DMS53 treated with DMSO at 0.1 percent for 48 hours (cell line): ENCODE measurements at regions not wholly inside any gene's neighbourhood (a gene's known extent, or its start where the extent isn't known, plus 50 kb on each side); places are given as distances from the start of the nearest gene placed in this dataset.
"Not testable (repeated sequence)": the region's sequence is repeated elsewhere in the genome, so short reads cannot be mapped to it uniquely, and the experiment has no call there.

Source experiments
- DNase-seq: peaks from one replicate; lab custom pipeline; 2025; ENCODE audit not compliant: unreplicated experiment; lab: John Stamatoyannopoulos, UW

DNA sequence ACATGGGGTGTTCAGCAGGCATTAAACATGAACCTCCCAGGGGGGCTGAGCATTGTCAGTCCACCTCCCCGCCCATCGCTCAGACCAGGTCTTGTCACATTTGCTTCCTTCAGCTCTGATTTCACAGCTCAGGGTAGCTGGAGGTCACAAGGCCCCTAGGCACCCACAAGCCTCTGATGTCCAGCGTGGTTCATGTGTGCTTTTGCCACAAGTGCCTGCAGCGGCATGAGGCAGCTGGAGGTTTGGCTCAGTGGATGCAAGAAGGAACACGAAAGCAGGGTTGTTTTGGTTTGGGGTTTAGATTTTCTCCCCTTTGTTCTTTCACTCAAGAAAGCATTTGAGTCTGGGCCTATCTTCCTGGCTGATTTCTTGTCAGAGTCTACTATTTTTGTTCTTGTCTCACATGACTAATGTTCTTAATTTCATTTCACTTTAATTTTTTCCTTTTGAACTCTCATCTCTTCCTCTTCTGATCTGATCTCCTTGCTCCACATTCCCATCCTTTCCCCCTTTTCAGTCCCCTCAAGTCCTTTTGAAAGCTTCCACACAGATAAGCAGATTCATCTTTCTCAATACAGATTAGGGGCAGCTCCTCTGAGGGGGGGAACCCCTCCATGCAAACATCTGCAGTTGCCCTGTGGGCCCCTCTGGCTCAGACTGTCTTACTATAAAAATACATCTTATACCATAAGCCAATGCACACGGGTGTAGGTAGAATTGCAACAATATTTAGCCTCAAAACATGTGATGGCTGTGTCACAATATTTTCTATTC, 68.1 kb upstream of the CEP85L start:
- no peak for DNase-seq

DNA sequence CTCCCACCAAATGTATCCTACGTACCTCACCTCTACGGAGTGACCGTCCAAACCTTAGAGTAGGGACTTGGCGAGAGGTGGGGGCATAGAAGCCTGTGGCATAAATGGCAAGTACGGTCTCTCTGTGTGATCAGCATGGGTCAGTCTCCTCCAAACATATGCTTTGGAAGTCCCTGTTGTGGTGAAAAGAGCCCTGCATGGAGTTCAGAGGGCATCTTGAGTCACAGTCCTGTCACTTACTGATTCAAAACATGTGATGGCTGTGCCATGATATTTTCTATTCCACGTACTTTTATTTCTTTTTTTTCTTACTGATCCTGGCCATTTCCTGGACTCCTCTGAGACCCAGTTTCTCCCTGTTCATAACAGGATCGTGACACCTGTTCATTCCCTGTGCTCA, 67.5 kb upstream of the CEP85L start:
- no peak for DNase-seq

DNA sequence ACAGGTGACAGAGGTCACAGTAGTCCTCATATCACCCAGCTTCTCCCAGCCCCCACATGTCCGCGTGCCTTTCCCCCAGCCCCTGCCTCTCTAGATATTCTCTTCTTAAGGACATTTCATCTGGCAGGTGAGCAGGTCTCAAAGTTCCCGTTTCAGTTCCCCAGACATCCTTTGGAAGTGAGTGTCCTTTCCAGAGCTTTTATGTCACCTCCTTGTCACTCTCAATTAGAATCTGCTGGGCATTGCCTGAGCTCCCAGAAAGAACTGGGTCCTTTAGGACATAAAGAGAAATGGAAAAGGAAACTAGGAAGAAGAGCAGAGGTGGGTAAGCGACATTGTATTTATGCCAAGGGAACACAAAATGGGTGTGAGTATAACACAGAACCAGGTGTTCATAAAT, 66.9 kb upstream of the CEP85L start:
- no peak for DNase-seq

DNA sequence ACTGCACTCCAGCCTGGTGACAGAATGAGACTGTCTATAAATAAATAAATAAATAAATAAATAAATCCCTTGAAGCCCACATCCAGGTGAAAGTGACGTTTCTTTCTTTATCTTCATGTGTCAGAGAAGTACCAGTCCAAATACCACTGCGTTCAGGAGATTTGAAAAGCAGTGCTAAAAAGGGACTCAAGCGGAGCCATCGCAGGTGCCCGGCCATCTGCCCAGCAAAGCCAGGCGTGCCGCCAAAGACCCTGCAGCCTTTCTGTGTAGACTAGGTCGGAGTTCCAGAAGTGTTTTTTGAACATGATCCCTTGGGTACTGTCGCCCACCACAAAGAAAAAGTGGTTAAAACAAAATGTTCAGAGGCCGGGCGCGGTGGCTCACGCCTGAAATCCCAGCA, 65.7 kb upstream of the CEP85L start:
- no peak for DNase-seq

DNA sequence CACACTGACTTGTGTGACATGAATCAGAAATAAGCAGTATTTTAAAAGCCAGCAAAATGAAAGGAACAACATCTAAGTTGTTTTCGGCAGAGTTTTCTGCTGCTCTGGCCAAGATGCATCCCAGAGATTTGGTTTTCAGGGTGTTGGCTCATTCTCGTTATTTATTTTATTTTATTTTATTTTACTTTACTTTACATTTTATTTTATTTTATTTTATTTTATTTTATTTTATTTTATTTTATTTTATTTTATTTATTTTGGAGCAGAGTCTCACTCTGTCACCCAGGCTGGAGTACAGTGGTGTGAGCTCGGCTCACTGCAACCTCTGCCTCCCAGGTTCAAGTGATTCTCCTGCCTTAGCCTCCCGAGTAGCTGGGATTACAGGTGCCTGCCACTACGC, 64.5 kb upstream of the CEP85L start:
- DNase-seq, result not testable (repeated sequence)

DNA sequence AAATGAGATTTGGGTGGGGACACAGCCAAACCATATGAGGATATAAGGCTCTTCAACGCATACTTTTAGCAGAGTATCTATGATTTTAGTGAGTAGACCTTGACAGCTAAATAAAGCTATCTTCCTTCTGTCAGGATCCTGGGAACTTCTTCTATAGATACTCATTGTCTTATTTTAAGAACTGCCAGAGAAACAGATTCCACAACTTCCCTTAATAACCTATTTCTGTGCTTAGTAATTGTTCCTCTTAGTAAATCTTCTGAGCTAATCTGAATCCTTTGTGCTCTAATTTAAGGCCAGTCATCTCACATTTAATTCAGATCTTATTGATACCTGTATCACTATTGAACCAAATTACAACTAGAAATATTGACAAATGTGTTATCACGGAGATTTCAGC, 64.0 kb upstream of the CEP85L start:
- no peak for DNase-seq

DNA sequence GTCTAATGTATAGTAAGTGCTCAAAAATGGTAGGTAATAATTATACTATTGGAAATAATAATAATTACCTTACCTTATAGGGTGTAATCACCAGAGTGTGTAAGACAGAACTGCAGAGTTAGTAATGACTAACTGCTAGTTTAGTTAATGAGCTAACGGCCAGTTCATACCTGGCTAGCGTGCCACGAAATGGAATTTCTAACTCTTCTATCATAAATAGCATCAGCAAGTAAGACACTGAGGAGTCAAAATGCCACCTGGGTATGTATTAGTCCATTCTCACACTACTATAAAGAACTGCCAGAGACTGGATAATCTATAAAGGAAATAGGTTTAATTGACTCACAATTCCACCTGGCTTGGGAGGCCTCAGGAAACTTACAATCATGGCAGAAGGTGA, 63.4 kb upstream of the CEP85L start:
- no peak for DNase-seq

DNA sequence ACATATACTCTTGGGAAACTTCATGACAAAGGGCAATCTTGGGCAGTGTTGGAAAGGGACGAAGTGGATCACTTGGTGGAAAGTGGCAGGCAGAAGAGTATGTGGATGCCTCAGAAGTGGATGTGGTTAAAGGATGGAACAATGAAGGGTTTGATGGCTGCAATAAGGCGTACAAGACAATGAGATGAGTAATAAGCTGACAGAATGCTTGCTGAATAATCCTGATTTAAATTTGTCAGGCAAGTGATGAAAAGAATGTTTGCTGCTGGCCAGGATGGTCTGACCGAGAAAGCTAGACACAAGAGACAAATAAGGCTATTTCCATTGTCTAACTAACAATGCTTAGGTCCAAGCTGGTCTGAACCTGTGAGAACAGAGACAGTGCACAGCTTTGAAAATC, 61.6 kb upstream of the CEP85L start:
- no peak for DNase-seq

DNA sequence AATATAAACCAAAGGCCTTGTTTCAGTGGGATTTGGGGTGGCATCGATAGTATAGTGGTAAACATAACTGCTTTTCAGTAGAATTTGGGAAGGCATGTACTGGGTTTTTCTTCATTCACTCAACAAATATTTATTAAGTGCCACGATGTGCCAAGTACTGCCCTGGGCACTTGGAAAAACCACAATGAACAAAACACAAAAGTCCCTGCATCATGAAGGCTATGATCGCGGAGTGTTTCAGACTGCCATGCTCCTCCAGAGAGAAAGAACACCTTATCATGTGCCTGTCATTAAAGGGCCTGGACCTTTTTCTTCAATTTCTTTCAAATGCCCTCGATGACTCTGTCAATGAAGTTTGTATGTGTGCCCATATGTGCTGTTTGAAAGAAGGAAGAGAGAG, 59.2 kb upstream of the CEP85L start:
- DNase-seq, result no peak

DNA sequence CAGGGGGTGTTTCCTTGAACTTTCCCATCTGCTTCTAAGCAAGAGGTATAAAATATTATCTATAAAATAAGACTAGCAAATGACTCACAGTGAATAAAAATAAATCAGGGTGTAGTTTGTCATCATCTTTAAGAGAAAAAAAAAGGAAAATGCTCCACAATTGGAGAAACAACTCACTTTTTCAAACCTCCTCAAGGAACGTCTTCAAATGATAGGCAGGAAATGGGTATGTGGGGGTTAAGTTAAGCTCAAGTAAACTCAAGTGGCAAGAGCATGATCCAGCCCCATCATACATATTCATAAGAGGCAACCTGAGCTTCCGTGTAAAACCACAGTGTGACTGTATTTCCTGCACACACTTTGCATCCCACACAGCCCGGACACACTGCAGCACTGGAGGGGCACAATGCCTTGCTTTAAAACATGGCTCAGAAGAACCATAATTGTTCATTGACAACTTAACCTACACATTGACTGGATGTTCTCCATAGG, 58.5 kb upstream of the CEP85L start:
- no peak for DNase-seq

DNA sequence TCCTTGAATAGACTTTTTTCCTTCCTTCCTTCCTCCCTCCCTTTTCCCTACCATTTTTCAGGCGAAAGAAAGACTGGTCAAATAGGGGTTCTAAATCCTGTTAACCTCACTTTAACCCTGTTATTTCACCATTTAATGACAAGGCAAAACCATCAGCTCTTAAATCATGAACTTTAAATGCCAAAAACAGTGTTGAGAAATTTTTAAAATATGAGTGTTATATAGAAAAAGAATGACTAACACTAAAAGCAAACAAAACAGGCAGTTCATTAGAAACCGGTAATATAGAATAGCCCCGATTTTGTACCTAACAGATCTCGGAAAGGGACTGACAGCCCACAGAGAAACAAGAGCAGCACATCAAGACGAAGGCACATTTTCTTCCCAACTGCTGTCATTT, 57.4 kb upstream of the CEP85L start:
- no peak for DNase-seq

DNA sequence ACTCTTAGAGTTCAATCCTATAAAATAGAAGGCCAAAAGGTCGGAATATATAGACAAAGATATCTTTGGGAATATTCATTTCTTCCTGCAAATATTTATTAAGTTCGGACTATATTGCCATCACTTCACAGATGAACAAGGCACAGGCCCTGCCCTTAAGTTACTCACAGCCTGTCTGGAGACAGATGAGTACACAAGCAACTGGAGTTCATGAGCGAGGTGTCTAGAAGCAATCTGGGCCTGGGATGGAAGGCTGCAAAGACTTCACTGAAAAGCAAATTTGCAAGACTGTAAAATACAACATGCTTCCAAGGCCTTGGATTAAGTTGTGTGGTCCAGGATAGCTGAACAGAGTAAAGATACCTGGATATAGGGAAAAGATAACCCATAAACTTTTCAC, 56.7 kb upstream of the CEP85L start:
- no peak for DNase-seq

DNA sequence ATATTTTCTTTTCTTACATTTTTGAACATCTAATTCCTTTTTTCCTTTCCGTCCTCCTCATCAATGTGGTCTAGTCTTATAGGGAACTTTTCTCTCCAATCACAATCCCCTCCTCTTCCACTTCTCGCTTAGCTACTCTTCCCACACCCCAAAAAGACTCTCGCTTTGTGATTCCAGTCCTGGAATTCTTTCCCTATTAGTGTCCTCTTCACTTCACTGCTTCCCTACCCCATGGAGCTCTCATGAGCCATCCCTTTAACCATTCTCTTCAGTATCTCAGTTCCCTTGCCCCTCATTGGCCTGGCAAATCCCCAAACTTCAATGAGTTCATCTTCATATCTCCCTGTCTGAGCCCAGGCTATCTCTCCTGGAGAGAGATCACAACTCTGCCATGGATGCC, 55.3 kb upstream of the CEP85L start:
- no peak for DNase-seq

DNA sequence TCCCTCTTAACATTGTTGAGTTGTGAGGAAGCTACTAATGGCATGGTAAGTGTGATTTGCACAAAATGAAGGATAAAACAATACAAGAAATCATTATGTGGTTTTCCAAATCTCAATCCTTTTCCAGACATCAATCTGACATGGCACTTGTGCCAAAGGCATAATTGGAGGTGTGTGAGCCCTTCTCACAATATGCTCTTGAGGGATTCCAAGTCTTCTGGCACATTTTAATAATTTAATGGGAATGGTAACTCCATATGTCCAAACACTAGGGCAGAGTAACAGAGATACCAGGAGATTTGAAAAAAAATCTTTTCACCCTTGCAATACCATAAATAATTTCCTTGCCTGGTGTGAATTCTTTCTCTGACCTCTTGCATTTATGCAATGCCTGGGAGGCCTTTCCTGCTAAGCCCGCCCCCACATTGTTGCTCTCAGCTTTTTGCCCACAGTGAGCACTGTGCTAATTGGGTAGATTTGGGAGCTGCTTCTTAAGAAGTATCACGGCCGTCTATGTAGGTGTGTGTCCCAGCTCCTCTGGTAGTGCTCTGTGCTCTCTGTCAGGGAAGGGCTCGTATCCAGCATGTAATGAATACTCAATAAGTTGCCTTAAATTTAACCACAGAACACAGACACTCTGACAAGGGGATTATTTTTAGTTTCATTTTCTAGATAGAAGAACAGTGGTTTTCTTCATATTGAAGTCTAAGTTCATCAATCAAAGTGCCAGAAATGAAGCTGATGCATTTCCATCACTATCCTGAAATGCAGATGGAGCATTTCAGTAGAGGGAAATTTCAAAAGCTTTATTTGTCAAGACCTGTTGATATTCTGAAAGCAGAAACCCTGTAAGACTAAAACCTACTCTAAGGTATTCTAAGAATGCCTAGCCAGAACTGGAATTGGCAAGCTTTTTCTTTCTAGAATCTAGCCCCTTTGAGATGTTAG, 54.4 kb upstream of the CEP85L start:
- DNase-seq, result no peak

DNA sequence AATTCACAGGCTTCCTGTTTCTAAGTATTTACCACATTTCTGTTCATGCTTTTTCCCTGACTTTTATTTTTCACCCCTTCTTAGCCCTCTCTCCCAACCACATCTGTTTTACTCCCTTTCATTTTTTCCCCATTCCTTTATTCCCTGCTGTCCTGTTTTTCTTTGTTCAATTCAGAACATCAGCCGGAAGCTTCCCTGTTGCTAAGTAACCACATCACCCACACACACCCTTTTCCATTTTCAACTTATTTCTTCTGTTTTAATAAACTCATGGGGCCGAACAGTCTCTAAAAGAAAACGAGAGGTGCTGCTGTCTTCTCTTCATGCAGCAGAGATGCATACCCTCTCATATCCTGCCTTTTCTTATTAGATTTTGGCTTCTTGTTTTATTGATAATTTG, 53.5 kb upstream of the CEP85L start:
- no peak for DNase-seq

DNA sequence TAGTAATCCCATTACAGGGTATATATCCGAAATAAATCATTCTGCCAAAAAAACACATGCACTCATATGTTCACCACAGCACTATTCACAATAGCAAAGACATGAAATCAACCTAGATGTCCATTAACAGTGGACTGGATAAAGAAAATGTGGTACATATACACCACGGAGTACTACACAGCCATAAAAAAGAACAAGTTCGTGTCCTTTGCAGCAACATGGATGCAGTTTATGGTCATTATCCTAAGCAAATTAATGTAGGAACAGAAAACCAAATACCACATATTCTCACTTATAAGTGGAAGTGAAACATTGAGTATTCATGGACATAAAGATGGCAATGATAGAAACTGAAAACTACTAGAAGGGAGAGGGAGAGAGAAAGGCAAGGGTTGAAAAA, 49.9 kb upstream of the CEP85L start:
- DNase-seq, result not testable (repeated sequence)
